Natural killer cell (primary cell): ENCODE measurements at regions not wholly inside any gene's neighbourhood (a gene's known extent, or its start where the extent isn't known, plus 50 kb on each side); places are given as distances from the start of the nearest gene placed in this dataset.

Source experiments
- ATAC-seq, 3 donors: fragments of 150-1000 bp in 2 of 3; fragments of 200-7000 bp in 1 of 3; cut with Tn5 transposase; 1 replicate in 1 of 3; 2 replicates in 2 of 3; pipeline ENCODE4 v1.10.0; 2021; ENCODE audit warnings: mild to moderate bottlenecking in 2 of 3, moderate library complexity in 2 of 3
- DNase-seq, 2 donors: peaks; one replicate each; pipeline versions ENCODE4 v3.0.0 to v3.0.0-alpha.2; 2013 to 2021; ENCODE audit warnings: mixed read lengths in 1 of 2
- H3K27ac ChIP-seq: one replicate; pipeline ENCODE4 v1.5.1; 2013; ENCODE audit warnings: mild to moderate bottlenecking, low read length
- H3K27me3 ChIP-seq: one replicate; pipeline ENCODE4 v1.6.1; 2013; ENCODE audit warnings: low read length; ENCODE audit not compliant: control insufficient read depth, insufficient read depth
- H3K36me3 ChIP-seq: one replicate; pipeline ENCODE4 v1.6.1; 2013; ENCODE audit warnings: low read length; ENCODE audit not compliant: control insufficient read depth, insufficient read depth
- H3K4me1 ChIP-seq: one replicate; pipeline ENCODE4 v1.6.1; 2013; ENCODE audit warnings: low read length; ENCODE audit not compliant: control insufficient read depth, insufficient read depth
- H3K4me3 ChIP-seq: one replicate; pipeline ENCODE4 v1.5.1; 2013; ENCODE audit warnings: low read length
- H3K9me3 ChIP-seq: one replicate; pipeline ENCODE4 v1.6.1; 2013; ENCODE audit warnings: low read length; ENCODE audit not compliant: control insufficient read depth, insufficient read depth
- H3K27ac Mint-ChIP-seq, 2 donors: one replicate each; pipeline ENCODE4 v1.8.0; 2022; ENCODE audit warnings: mild to moderate bottlenecking in 2 of 2, mixed read lengths in 2 of 2, moderate library complexity in 1 of 2
- H3K27me3 Mint-ChIP-seq, 2 donors: one replicate each; pipeline ENCODE4 v1.8.0; 2022; ENCODE audit warnings: low read depth in 2 of 2, mixed read lengths in 2 of 2
- H3K36me3 Mint-ChIP-seq: one replicate; pipeline ENCODE4 v1.8.0; 2022; ENCODE audit warnings: mixed read lengths
- H3K4me1 Mint-ChIP-seq, 2 donors: one replicate each; pipeline ENCODE4 v1.8.0; 2022; ENCODE audit warnings: mixed read lengths in 2 of 2
- H3K4me3 Mint-ChIP-seq: one replicate; pipeline ENCODE4 v1.8.0; 2022; ENCODE audit warnings: mild to moderate bottlenecking, moderate library complexity, mixed read lengths
- H3K9me3 Mint-ChIP-seq, 2 donors: one replicate each; pipeline ENCODE4 v1.8.0; 2022; ENCODE audit warnings: mixed read lengths in 2 of 2
- WGBS: methylation state at CpG from one replicate; pipeline ENCODE4 v1.1.7; 2013; ENCODE audit warnings: missing lambda C conversion rate; ENCODE audit not compliant: insufficient coverage; 5-methylcytosine and 5-hydroxymethylcytosine counted together
- intact Hi-C: fragments of 100-400 bp; cut with micrococcal nuclease; formaldehyde crosslinking; loops from one replicate; pipeline ENCODE4 v1.14.2; 2022
- TF ChIP-seq, protein P1 (sequence below): fragments of 200-600 bp; IDR thresholded peaks from one replicate; pipeline ENCODE4 v1.8.0; 2022; ENCODE audit warnings: antibody characterized with exemption

DNA sequence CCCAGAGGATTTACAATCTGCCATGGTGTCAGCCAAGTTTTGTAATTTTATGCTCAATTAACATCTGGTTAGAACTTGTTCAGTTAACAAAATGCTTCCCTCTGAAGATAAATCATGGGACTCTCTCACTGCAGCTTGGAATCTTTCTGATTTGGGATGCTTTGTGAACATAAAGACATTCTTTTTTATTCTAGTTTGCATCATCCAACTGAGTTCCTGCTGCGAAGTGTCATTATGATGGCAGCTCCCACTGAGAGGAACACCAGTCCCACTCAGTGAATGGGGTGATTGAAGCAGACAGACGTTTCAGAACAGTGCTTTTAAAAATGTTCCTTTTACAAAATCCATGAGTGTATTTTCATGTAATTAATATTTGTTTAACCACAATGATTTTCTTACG is 863.8 kb downstream of the TLE4 start:
- intact Hi-C loops = no loop called here
- no peaks in the 10 kb centered on the region for H3K27me3 ChIP-seq
- no peaks in the 10 kb centered on the region for H3K27me3 Mint-ChIP-seq
- ATAC-seq = no peak
- no peaks in the 10 kb centered on the region for H3K36me3 ChIP-seq
- TF ChIP-seq, protein P1, sequence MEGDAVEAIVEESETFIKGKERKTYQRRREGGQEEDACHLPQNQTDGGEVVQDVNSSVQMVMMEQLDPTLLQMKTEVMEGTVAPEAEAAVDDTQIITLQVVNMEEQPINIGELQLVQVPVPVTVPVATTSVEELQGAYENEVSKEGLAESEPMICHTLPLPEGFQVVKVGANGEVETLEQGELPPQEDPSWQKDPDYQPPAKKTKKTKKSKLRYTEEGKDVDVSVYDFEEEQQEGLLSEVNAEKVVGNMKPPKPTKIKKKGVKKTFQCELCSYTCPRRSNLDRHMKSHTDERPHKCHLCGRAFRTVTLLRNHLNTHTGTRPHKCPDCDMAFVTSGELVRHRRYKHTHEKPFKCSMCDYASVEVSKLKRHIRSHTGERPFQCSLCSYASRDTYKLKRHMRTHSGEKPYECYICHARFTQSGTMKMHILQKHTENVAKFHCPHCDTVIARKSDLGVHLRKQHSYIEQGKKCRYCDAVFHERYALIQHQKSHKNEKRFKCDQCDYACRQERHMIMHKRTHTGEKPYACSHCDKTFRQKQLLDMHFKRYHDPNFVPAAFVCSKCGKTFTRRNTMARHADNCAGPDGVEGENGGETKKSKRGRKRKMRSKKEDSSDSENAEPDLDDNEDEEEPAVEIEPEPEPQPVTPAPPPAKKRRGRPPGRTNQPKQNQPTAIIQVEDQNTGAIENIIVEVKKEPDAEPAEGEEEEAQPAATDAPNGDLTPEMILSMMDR = no peak
- no peaks in the 10 kb centered on the region for H3K36me3 Mint-ChIP-seq
- H3K4me3 ChIP-seq = no peak overlapping the region
- no peak overlapping the region for H3K27ac Mint-ChIP-seq
- no peak overlapping the region for H3K27ac ChIP-seq
- H3K9me3 Mint-ChIP-seq = peaks cover 7 to 14% of the 10 kb centered on the region in 2 donors
- no peaks in the 10 kb centered on the region for H3K9me3 ChIP-seq
- 90% methylated on average over 2 of the region's 3 CpGs for WGBS
- no peaks in the 10 kb centered on the region for H3K4me1 Mint-ChIP-seq
- DNase-seq = no peak
- no peaks in the 10 kb centered on the region for H3K4me1 ChIP-seq
- H3K4me3 Mint-ChIP-seq = no peak overlapping the region

DNA sequence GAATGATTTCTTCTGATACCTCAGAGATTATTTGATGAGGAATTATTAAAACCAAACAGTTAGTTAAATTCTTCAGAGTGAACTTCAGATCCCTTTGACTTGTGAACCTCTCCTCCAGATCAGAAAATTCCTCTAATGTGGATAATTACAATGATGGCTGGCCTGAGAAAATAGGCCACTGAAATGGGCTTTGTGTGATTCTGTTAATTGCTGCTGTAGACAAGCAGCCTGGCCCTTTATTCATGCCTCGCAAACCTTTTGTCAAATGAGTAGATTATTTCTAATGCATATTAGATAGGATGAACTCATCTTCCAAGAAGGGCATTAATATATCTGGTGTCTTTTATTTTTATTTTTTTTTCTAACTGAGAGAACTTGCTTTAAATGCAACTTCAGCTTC is 855.2 kb downstream of the TLE4 start:
- DNase-seq (no peak), ATAC-seq (no peak)
- H3K36me3 ChIP-seq = no peaks in the 10 kb centered on the region
- no peaks in the 10 kb centered on the region for H3K4me1 ChIP-seq
- 86% methylated on average over 1 of the region's 1 CpG for WGBS
- H3K27ac ChIP-seq = no peak overlapping the region
- Mint-ChIP-seq H3K36me3 (no peaks in the 10 kb centered on the region), H3K4me1 (no peaks in the 10 kb centered on the region), H3K9me3 (peaks cover 5 to 11% of the 10 kb centered on the region in 2 donors), H3K27me3 (no peaks in the 10 kb centered on the region), H3K27ac (no peak overlapping the region), H3K4me3 (no peak overlapping the region)
- no peaks in the 10 kb centered on the region for H3K9me3 ChIP-seq
- intact Hi-C loops = no loop called here
- TF ChIP-seq, protein P1 = no peak
- no peaks in the 10 kb centered on the region for H3K27me3 ChIP-seq
- no peak overlapping the region for H3K4me3 ChIP-seq

DNA sequence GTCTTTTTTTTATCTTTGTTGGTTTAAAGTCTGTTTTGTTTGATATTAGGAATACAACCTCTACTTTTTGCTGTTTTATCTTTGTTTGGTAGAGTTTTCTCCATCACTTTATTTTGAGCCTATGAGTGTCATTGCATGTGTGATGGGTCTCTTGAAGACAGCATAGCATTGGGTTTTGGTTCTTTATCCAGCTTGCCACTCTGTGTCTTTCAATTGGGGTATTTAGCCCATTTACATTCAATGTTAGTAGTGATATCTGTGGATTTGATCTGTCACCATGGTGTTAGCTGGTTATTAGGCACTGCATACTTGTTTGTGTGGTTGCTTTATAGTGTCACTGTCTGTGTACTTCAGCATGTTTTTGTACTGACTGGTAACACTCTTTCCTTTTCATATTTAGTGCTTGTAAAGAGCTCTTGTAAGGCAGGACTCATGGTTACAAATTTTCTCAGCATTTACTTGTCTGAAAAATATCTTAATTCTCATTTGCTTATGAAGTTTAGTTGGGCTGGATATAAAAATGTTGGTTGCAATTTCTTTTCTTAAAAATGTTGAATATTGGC is 845.5 kb downstream of the TLE4 start:
- Histone ChIP-seq H3K4me3 (no peak overlapping the region), H3K36me3 (no peaks in the 10 kb centered on the region), H3K4me1 (no peaks in the 10 kb centered on the region), H3K27me3 (no peaks in the 10 kb centered on the region), H3K27ac (no peak overlapping the region), H3K9me3 (peaks cover 19% of the 10 kb centered on the region)
- ATAC-seq (no peak), DNase-seq (no peak)
- no peaks in the 10 kb centered on the region for H3K27me3 Mint-ChIP-seq
- intact Hi-C loops = no loop called here
- TF ChIP-seq, protein P1 = no peak
- peaks cover 17% of the 10 kb centered on the region for H3K36me3 Mint-ChIP-seq
- no peak overlapping the region for H3K27ac Mint-ChIP-seq
- no peak overlapping the region for H3K4me3 Mint-ChIP-seq
- peaks cover 18 to 30% of the 10 kb centered on the region in 2 donors for H3K9me3 Mint-ChIP-seq
- no peaks in the 10 kb centered on the region for H3K4me1 Mint-ChIP-seq

GRCh38 chr9:80410106-80410505 is 838.3 kb downstream of the TLE4 start:
- WGBS = 48% methylated on average over 5 of the region's 5 CpGs
- intact Hi-C loops = no loop called here
- Mint-ChIP-seq H3K4me3 (no peak overlapping the region), H3K27me3 (no peaks in the 10 kb centered on the region), H3K9me3 (peaks cover 10 to 13% of the 10 kb centered on the region in 2 donors), H3K27ac (no peak overlapping the region), H3K36me3 (no peaks in the 10 kb centered on the region), H3K4me1 (no peaks in the 10 kb centered on the region)
- Histone ChIP-seq H3K9me3 (peaks cover 2% of the 10 kb centered on the region), H3K27ac (no peak overlapping the region), H3K4me3 (no peak overlapping the region), H3K4me1 (no peaks in the 10 kb centered on the region), H3K36me3 (no peaks in the 10 kb centered on the region), H3K27me3 (no peaks in the 10 kb centered on the region)
- TF ChIP-seq, protein P1 = no peak
- ATAC-seq (no peak), DNase-seq (no peak)
